ENCODE measurements at regions not wholly inside any gene's neighbourhood (a gene's known extent, or its start where the extent isn't known, plus 50 kb on each side); places are given as distances from the start of the nearest gene placed in this dataset.

- no peak for FAIRE-seq
- H3K4me2 ChIP-seq (ENCODE audit: low read depth, low read length) = no peak overlapping the region
- H3K79me2 ChIP-seq (ENCODE audit: insufficient read depth, low read length) = no peaks in the 10 kb centered on the region
- H3K4me1 ChIP-seq (ENCODE audit: insufficient read depth, low read length) = no peaks in the 10 kb centered on the region
- intact Hi-C loops (cut with micrococcal nuclease; ENCODE audit: unreplicated experiment) = no loop called here
- no peaks in the 10 kb centered on the region for H4K20me1 ChIP-seq (ENCODE audit: insufficient read depth, low read length)
- DNase-seq (ENCODE audit: low spot score) = no peak
- ChIA-PET CTCF (ENCODE audit: low intra/inter-chr PET ratio, low total read pairs) (no interaction called here), POLR2A (no interaction called here)
- no peaks in the 10 kb centered on the region; a peak in 1 of 5 replicates for H3K27me3 ChIP-seq (ENCODE audit: control insufficient read depth in 1 of 2, insufficient read depth in 2 of 2, low read length in 2 of 2)
- no peaks in the 10 kb centered on the region for H3K36me3 ChIP-seq (replicated peaks in 1 of 2; ENCODE audit: control insufficient read depth in 1 of 2, insufficient read depth in 2 of 2, low read length in 2 of 2)
- no peak overlapping the region for H3K9ac ChIP-seq (ENCODE audit: insufficient read depth, low read depth, low read length)
- BruUV-seq (replicated peaks) = no TSS peak
- H3K27ac ChIP-seq (ENCODE audit: extremely low read length, insufficient read depth, low read length) = no peak overlapping the region
- ATAC-seq = no peak
- TF ChIP-seq TSC22D2 (CRISPR knock-in tag; IDR thresholded peaks at IDR 0.05; ENCODE audit: borderline replicate concordance) (no peak), ZNF672 (CRISPR knock-in tag; IDR thresholded peaks at IDR 0.05) (no peak), BCL6 (CRISPR knock-in tag; IDR thresholded peaks at IDR 0.05) (no peak), ATF7-NPFF (CRISPR knock-in tag; IDR thresholded peaks at IDR 0.05; ENCODE audit: low read depth) (no peak), MNT (IDR thresholded peaks at IDR 0.05) (no peak), TCF7 (IDR thresholded peaks at IDR 0.05; ENCODE audit: low read depth) (no peak), TBX2 (CRISPR knock-in tag; IDR thresholded peaks at IDR 0.05; ENCODE audit: borderline replicate concordance) (no peak), ZNF44 (CRISPR knock-in tag; IDR thresholded peaks at IDR 0.05) (no peak), GFI1 (CRISPR knock-in tag; IDR thresholded peaks at IDR 0.05; ENCODE audit: borderline replicate concordance) (no peak), ZMYM3 (CRISPR knock-in tag; IDR thresholded peaks at IDR 0.05) (no peak), ZNF644 (CRISPR knock-in tag; IDR thresholded peaks at IDR 0.05; ENCODE audit: low read depth) (no peak)
- TF ChIP-seq, protein P1, sequence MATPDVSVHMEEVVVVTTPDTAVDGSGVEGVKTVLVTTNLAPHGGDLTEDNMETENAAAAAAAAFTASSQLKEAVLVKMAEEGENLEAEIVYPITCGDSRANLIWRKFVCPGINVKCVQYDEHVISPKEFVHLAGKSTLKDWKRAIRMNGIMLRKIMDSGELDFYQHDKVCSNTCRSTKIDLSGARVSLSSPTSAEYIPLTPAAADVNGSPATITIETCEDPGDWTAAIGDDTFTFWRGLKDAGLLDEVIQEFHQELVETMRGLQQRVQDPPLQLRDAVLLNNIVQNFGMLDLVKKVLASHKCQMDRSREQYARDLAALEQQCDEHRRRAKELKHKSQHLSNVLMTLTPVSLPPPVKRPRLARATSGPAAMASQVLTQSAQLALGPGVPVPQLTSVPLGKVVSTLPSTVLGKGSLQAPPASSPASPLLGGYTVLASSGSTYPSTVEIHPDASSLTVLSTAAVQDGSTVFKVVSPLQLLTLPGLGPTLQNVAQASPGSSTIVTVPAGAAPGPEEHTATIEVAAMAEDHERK (CRISPR knock-in tag; IDR thresholded peaks at IDR 0.05; ENCODE audit: low read depth) = no peak
- TF ChIP-seq, protein P2, sequence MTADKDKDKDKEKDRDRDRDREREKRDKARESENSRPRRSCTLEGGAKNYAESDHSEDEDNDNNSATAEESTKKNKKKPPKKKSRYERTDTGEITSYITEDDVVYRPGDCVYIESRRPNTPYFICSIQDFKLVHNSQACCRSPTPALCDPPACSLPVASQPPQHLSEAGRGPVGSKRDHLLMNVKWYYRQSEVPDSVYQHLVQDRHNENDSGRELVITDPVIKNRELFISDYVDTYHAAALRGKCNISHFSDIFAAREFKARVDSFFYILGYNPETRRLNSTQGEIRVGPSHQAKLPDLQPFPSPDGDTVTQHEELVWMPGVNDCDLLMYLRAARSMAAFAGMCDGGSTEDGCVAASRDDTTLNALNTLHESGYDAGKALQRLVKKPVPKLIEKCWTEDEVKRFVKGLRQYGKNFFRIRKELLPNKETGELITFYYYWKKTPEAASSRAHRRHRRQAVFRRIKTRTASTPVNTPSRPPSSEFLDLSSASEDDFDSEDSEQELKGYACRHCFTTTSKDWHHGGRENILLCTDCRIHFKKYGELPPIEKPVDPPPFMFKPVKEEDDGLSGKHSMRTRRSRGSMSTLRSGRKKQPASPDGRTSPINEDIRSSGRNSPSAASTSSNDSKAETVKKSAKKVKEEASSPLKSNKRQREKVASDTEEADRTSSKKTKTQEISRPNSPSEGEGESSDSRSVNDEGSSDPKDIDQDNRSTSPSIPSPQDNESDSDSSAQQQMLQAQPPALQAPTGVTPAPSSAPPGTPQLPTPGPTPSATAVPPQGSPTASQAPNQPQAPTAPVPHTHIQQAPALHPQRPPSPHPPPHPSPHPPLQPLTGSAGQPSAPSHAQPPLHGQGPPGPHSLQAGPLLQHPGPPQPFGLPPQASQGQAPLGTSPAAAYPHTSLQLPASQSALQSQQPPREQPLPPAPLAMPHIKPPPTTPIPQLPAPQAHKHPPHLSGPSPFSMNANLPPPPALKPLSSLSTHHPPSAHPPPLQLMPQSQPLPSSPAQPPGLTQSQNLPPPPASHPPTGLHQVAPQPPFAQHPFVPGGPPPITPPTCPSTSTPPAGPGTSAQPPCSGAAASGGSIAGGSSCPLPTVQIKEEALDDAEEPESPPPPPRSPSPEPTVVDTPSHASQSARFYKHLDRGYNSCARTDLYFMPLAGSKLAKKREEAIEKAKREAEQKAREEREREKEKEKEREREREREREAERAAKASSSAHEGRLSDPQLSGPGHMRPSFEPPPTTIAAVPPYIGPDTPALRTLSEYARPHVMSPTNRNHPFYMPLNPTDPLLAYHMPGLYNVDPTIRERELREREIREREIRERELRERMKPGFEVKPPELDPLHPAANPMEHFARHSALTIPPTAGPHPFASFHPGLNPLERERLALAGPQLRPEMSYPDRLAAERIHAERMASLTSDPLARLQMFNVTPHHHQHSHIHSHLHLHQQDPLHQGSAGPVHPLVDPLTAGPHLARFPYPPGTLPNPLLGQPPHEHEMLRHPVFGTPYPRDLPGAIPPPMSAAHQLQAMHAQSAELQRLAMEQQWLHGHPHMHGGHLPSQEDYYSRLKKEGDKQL (CRISPR knock-in tag; IDR thresholded peaks at IDR 0.05; ENCODE audit: low read depth) = no peak
- TF ChIP-seq, protein P3, sequence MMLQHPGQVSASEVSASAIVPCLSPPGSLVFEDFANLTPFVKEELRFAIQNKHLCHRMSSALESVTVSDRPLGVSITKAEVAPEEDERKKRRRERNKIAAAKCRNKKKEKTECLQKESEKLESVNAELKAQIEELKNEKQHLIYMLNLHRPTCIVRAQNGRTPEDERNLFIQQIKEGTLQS (CRISPR knock-in tag; IDR thresholded peaks at IDR 0.05) = no peak
- no peak overlapping the region for H3K4me3 ChIP-seq (replicated peaks in 1 of 3; ENCODE audit: insufficient read depth in 1 of 3, low read depth in 2 of 3, low read length in 3 of 3)
- H3K9me3 ChIP-seq (ENCODE audit: low read length) = no peaks in the 10 kb centered on the region
- in situ Hi-C loops (cut with HindIII; ENCODE audit: extremely low pct_ligation_motif_present, low pct_unique_long_range_greater_than_20kb) = no loop called here
- H2AFZ ChIP-seq (ENCODE audit: low read length) = no peak overlapping the region
These were observed 294.9 kb upstream of the SOX14 start for GRCh38 chr3:137469263-137469662.

All from HepG2 (cell line).